Progenitor cell of endocrine pancreas (in vitro differentiated cells): ENCODE measurements at regions not wholly inside any gene's neighbourhood (a gene's known extent, or its start where the extent isn't known, plus 50 kb on each side); places are given as distances from the start of the nearest gene placed in this dataset.

Experiments used
- DNase-seq: peaks from one replicate; pipeline ENCODE4 v3.0.0; 2021; ENCODE audit warnings: low spot score; ENCODE audit not compliant: unreplicated experiment
- H3K27ac Mint-ChIP-seq: 2 replicates; pipeline ENCODE4 v1.8.0; 2021; ENCODE audit warnings: mild to moderate bottlenecking, moderate library complexity, mixed read lengths
- H3K27me3 Mint-ChIP-seq: 2 replicates; pipeline ENCODE4 v1.8.0; 2021; ENCODE audit warnings: mixed read lengths
- H3K36me3 Mint-ChIP-seq: 2 replicates; pipeline ENCODE4 v1.8.0; 2022; ENCODE audit warnings: mixed read lengths; ENCODE audit not compliant: insufficient read depth
- H3K4me1 Mint-ChIP-seq: 2 replicates; pipeline ENCODE4 v1.8.0; 2021; ENCODE audit warnings: low read depth, mixed read lengths
- H3K4me3 Mint-ChIP-seq: 2 replicates; pipeline ENCODE4 v1.8.0; 2021; ENCODE audit warnings: low read depth, mild to moderate bottlenecking, moderate library complexity, mixed read lengths
- H3K9me3 Mint-ChIP-seq: 2 replicates; pipeline ENCODE4 v1.8.0; 2021; ENCODE audit warnings: low read depth, mixed read lengths
- TF ChIP-seq, protein P1 (sequence below): fragments of 200-600 bp; sonication (generic); IDR thresholded peaks from one replicate; pipeline ENCODE4 v1.5.0; 2021; ENCODE audit warnings: antibody characterized with exemption, mild to moderate bottlenecking; ENCODE audit not compliant: unreplicated experiment

DNA sequence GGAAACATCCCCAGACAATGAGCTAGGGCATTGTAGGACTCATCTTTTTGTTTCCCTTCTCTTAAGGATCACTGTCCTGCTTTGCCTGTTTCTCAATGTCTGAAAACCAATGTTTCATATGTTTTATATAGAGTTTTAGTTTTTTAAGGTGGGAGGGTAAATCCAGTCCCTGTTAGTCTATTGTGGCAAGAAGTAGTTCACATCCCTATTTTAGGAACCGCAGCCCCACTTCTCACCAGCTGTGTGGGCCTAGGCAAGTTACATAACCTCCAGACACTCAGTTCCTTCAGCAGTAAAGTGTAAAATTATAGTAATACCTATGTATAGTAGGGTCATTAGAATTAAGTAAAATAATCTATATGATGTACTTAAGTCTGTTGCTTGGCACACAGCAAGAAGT is 105.8 kb upstream of the WLS start:
- H3K27me3 Mint-ChIP-seq: peaks cover 12% of the 10 kb centered on the region
- DNase-seq: no peak
- no peaks in the 10 kb centered on the region for H3K36me3 Mint-ChIP-seq
- H3K27ac Mint-ChIP-seq: no peak overlapping the region
- no peak overlapping the region for H3K4me3 Mint-ChIP-seq
- H3K9me3 Mint-ChIP-seq: no peaks in the 10 kb centered on the region
- no peaks in the 10 kb centered on the region for H3K4me1 Mint-ChIP-seq
- TF ChIP-seq, protein P1, sequence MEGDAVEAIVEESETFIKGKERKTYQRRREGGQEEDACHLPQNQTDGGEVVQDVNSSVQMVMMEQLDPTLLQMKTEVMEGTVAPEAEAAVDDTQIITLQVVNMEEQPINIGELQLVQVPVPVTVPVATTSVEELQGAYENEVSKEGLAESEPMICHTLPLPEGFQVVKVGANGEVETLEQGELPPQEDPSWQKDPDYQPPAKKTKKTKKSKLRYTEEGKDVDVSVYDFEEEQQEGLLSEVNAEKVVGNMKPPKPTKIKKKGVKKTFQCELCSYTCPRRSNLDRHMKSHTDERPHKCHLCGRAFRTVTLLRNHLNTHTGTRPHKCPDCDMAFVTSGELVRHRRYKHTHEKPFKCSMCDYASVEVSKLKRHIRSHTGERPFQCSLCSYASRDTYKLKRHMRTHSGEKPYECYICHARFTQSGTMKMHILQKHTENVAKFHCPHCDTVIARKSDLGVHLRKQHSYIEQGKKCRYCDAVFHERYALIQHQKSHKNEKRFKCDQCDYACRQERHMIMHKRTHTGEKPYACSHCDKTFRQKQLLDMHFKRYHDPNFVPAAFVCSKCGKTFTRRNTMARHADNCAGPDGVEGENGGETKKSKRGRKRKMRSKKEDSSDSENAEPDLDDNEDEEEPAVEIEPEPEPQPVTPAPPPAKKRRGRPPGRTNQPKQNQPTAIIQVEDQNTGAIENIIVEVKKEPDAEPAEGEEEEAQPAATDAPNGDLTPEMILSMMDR: no peak

DNA sequence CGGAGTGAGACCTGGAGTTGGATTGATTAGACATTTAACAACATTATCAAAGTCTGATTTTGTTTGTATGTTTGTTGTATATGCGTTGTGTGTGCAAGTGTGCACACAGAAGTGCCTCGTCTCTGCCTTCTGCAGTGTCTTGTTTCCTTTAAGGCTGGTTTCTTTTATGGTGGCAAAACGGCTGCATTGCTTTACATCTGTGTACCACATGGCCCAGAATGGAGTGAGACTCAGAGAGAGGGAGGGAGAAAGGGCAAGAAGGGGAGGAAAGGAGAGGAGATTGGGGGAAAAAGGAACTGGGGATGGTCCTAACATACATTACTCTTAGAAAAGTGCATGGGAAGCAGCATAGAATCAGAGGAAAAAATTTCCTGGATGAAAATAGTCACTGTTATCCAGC is 99.7 kb upstream of the WLS start:
- TF ChIP-seq, protein P1: no peak
- Mint-ChIP-seq H3K27me3 (no peaks in the 10 kb centered on the region), H3K9me3 (no peaks in the 10 kb centered on the region), H3K4me3 (no peak overlapping the region), H3K36me3 (no peaks in the 10 kb centered on the region), H3K27ac (no peak overlapping the region), H3K4me1 (no peaks in the 10 kb centered on the region)
- DNase-seq: no peak

DNA sequence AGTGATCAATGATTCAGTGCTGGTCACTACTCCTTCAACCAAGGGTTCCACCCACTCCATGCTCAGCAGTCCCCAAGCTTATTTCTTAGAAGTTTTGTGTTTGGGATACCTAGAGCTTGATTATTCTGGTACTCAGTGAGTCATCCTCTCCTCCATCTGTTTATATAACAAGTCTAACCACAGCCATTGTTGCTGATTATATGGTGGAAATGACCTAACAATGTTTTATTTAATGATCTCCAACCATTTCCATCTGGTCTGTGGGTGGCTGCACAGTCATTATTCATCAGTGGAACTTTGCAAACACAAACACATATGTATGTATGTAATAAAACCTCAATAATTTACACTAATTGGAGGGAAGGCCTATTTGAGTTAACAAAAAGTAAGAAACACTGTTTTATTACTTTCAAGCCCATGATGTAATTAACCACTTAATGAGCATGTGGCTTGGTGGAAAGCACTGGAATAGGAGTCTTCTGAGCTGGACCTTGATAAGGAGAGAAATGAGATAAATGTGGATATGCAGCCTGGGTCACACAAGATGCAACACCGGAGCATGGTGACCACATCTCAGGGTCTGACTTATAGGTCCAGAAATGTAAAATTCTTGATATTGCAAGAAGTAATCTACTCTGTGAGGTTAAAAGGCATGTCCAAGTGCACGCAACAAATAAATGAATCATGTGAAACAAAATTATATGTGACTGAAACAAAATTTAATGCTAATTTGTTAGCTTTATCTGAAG is 99.0 kb upstream of the WLS start:
- TF ChIP-seq, protein P1: no peak
- no peaks in the 10 kb centered on the region for H3K4me1 Mint-ChIP-seq
- peaks cover 2% of the 10 kb centered on the region for H3K27me3 Mint-ChIP-seq
- no peak overlapping the region for H3K27ac Mint-ChIP-seq
- H3K4me3 Mint-ChIP-seq: no peak overlapping the region
- no peaks in the 10 kb centered on the region for H3K9me3 Mint-ChIP-seq
- H3K36me3 Mint-ChIP-seq: no peaks in the 10 kb centered on the region
- DNase-seq: no peak

DNA sequence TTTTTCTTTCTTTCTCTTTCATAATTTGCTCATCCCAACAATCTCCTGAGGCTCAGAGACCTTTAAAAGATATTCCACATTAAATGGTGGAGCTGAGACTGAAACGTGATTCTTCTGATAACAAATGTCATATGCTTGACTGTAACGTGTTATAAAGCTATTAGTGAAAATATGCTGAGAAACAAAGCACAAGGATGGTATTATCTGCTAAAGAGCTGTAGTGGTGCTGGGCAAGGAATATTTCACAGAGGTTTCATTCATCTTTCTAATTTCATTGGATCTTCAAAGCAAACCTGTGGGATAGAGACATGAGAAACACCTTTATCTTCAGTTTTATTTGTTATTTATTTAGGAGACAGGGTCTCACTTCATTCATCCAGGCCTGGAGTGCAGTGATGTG is 98.1 kb upstream of the WLS start:
- no peaks in the 10 kb centered on the region for H3K9me3 Mint-ChIP-seq
- H3K36me3 Mint-ChIP-seq: no peaks in the 10 kb centered on the region
- no peaks in the 10 kb centered on the region for H3K4me1 Mint-ChIP-seq
- TF ChIP-seq, protein P1: no peak
- peaks cover 3% of the 10 kb centered on the region for H3K27me3 Mint-ChIP-seq
- no peak overlapping the region for H3K4me3 Mint-ChIP-seq
- no peak for DNase-seq
- H3K27ac Mint-ChIP-seq: no peak overlapping the region

DNA sequence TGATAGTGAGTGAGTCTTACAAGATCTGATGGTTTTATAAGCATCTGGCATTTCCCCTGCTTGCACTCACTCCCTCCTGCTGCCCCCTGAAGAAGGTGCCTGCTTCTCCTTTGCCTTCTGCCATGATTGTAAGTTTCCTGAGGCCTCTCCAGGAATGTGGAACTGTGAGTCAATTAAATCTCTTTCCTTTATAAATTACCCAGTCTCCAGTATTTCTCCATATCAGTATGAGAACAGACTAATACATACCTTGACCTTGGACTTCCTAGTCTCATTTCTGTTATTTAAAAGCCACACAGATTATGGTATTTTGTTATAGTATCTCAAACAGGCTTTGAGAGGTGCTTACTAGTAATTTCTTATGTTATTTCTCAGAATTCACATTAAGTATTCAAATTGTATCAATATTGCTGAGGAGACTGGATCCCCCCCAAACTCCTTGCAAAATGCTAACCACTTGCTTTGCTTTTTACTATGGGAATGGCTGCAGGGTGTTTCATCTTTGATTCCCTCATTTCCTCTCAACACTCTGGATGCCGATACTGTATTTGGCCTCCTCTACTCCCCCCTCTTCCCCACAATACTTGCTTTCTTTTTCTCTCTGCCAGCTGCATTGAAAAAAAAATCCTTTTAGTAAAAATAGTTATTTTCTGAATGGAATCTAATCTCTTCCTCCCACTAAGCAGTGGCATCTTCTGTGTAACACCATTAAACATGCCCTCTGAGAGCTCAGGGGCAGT is 96.9 kb upstream of the WLS start:
- H3K36me3 Mint-ChIP-seq: no peaks in the 10 kb centered on the region
- H3K9me3 Mint-ChIP-seq: no peaks in the 10 kb centered on the region
- TF ChIP-seq, protein P1: no peak
- H3K4me3 Mint-ChIP-seq: no peak overlapping the region
- H3K27ac Mint-ChIP-seq: no peak overlapping the region
- peaks cover 3% of the 10 kb centered on the region for H3K27me3 Mint-ChIP-seq
- no peaks in the 10 kb centered on the region for H3K4me1 Mint-ChIP-seq
- DNase-seq: no peak
